DOHH2 (cell line): ENCODE measurements at regions not wholly inside any gene's neighbourhood (a gene's known extent, or its start where the extent isn't known, plus 50 kb on each side); places are given as distances from the start of the nearest gene placed in this dataset.

Source experiments
- H3F3A ChIP-seq: fragments of 200-600 bp; sonication (generic), shearing (Covaris generic); 2 replicates; pipeline ENCODE4 v1.6.0; 2016; ENCODE audit warnings: antibody characterized with exemption, mild to moderate bottlenecking; ENCODE audit not compliant: control insufficient read depth, insufficient read depth
- H3K27ac ChIP-seq: fragments of 200-600 bp; sonication (generic); 2 replicates; pipeline ENCODE4 v1.5.1; 2014; ENCODE audit warnings: low read depth, mild to moderate bottlenecking, low read length, moderate library complexity
- H3K27me3 ChIP-seq: fragments of 200-600 bp; sonication (generic); 2 replicates; pipeline ENCODE4 v1.6.1; 2014; ENCODE audit warnings: mild to moderate bottlenecking, low read length, mixed read lengths; ENCODE audit not compliant: control insufficient read depth
- H3K36me3 ChIP-seq: fragments of 200-600 bp; sonication (generic); 2 replicates; pipeline ENCODE4 v1.6.1; 2014; ENCODE audit warnings: mild to moderate bottlenecking, low read length, moderate library complexity, mixed read lengths; ENCODE audit not compliant: control insufficient read depth
- H3K4me1 ChIP-seq: fragments of 200-600 bp; sonication (generic); 2 replicates; pipeline ENCODE4 v1.6.1; 2014; ENCODE audit warnings: mild to moderate bottlenecking, low read length, mixed read lengths; ENCODE audit not compliant: control insufficient read depth
- H3K4me2 ChIP-seq: fragments of 200-600 bp; sonication (generic); 2 replicates; pipeline ENCODE4 v1.6.0; 2014; ENCODE audit warnings: mild to moderate bottlenecking, low read length, moderate library complexity
- H3K4me3 ChIP-seq: fragments of 200-600 bp; sonication (generic); 2 replicates; pipeline ENCODE4 v1.5.1; 2014; ENCODE audit warnings: mild to moderate bottlenecking, low read length, mixed read lengths
- H3K79me2 ChIP-seq: fragments of 200-600 bp; sonication (generic); 2 replicates; pipeline ENCODE4 v1.6.1; 2014; ENCODE audit warnings: mild to moderate bottlenecking, low read length, mixed read lengths; ENCODE audit not compliant: control insufficient read depth
- H3K9me2 ChIP-seq: fragments of 200-600 bp; sonication (generic); replicated peaks from 2 replicates; pipeline ENCODE4 v1.6.1; 2014; ENCODE audit warnings: mild to moderate bottlenecking, low read length, mixed read lengths; ENCODE audit not compliant: control insufficient read depth
- H3K9me3 ChIP-seq: fragments of 200-600 bp; sonication (generic); 2 replicates; pipeline ENCODE4 v1.6.1; 2014; ENCODE audit warnings: antibody characterized with exemption, low read length, mixed read lengths; ENCODE audit not compliant: control insufficient read depth, insufficient read depth
- H4K20me1 ChIP-seq: fragments of 200-600 bp; sonication (generic); 2 replicates; pipeline ENCODE4 v1.6.0; 2014; ENCODE audit warnings: low read depth, mild to moderate bottlenecking, antibody characterized with exemption, low read length, moderate library complexity; ENCODE audit not compliant: control insufficient read depth, insufficient read depth
- CTCF ChIP-seq: fragments of 200-600 bp; sonication (generic); IDR thresholded peaks from one replicate; pipeline ENCODE4 v1.5.1; 2014; ENCODE audit warnings: antibody characterized with exemption, mild to moderate bottlenecking, low read depth, low read length; ENCODE audit not compliant: poor library complexity, severe bottlenecking
- EZH2phosphoT487 ChIP-seq: fragments of 200-600 bp; sonication (generic); IDR thresholded peaks from 2 replicates; pipeline ENCODE4 v1.6.1; 2017; ENCODE audit warnings: borderline replicate concordance, mild to moderate bottlenecking, antibody characterized with exemption, low read length, moderate library complexity, mixed read lengths

- Histone ChIP-seq H3K4me2 (no peak overlapping the region), H3K79me2 (no peaks in the 10 kb centered on the region), H4K20me1 (no peaks in the 10 kb centered on the region), H3K4me1 (no peaks in the 10 kb centered on the region), H3K27me3 (no peaks in the 10 kb centered on the region), H3K9me3 (no peaks in the 10 kb centered on the region), H3K9me2 (no peaks in the 10 kb centered on the region), H3K27ac (no peak overlapping the region), H3K4me3 (no peak overlapping the region), H3F3A (no peaks in the 10 kb centered on the region), H3K36me3 (no peaks in the 10 kb centered on the region)
- TF ChIP-seq CTCF = no peak
- TF ChIP-seq EZH2phosphoT487 = no peak
These were observed 458.4 kb downstream of the HS3ST3B1 start for GRCh38 chr17:14759325-14759724.

GRCh38 chr17:14756479-14756878 is 455.6 kb downstream of the HS3ST3B1 start:
- Histone ChIP-seq H3K4me2 (no peak overlapping the region), H3K36me3 (no peaks in the 10 kb centered on the region), H3K4me1 (no peaks in the 10 kb centered on the region), H3K9me2 (no peaks in the 10 kb centered on the region), H3K4me3 (no peak overlapping the region), H3K27ac (no peak overlapping the region), H3F3A (no peaks in the 10 kb centered on the region), H3K9me3 (peaks cover 3% of the 10 kb centered on the region; the same call in 1 of the 2 replicates), H3K79me2 (no peaks in the 10 kb centered on the region), H3K27me3 (no peaks in the 10 kb centered on the region), H4K20me1 (no peaks in the 10 kb centered on the region)
- TF ChIP-seq CTCF (no peak), EZH2phosphoT487 (no peak)

GRCh38 chr17:14755002-14755401 is 454.1 kb downstream of the HS3ST3B1 start:
- no peak overlapping the region for H3K27ac ChIP-seq
- H3F3A ChIP-seq = no peaks in the 10 kb centered on the region
- no peak overlapping the region for H3K4me2 ChIP-seq
- H3K9me2 ChIP-seq = no peaks in the 10 kb centered on the region
- TF ChIP-seq CTCF (no peak), EZH2phosphoT487 (no peak)
- no peaks in the 10 kb centered on the region for H3K79me2 ChIP-seq
- H3K4me1 ChIP-seq = no peaks in the 10 kb centered on the region
- no peak overlapping the region for H3K4me3 ChIP-seq
- peaks cover 3% of the 10 kb centered on the region; the same call in 1 of the 2 replicates for H3K9me3 ChIP-seq
- H3K27me3 ChIP-seq = no peaks in the 10 kb centered on the region
- no peaks in the 10 kb centered on the region for H3K36me3 ChIP-seq
- H4K20me1 ChIP-seq = no peaks in the 10 kb centered on the region
